Fibroblast of skin of back (primary cell): ENCODE measurements at regions not wholly inside any gene's neighbourhood (a gene's known extent, or its start where the extent isn't known, plus 50 kb on each side); places are given as distances from the start of the nearest gene placed in this dataset.
"Not testable (repeated sequence)": the region's sequence is repeated elsewhere in the genome, so short reads cannot be mapped to it uniquely, and the experiment has no call there.

ENCODE experiments used
- DNase-seq: peaks from one replicate; pipeline ENCODE4 v3.0.0-alpha.2; 2013

DNA sequence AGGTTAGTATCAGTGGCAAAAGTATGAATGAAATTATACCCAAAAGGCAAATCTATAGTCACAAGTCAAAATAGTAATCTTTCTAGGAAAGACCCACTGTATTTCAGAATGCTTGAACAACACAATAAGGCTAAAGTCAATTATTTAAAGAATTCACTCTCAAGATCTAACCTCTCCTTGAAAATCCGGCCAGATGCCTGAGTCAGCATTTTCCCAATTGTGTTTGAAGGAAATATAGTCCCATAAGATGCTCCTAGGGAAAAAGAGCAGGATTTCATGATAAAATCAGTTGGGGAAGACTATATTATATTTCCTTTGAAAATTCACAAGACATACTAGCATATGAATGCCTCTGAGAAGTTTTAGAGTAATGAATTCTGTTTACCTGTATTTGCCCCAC is 1075.0 kb downstream of the GRM8 start:
- DNase-seq = no peak

DNA sequence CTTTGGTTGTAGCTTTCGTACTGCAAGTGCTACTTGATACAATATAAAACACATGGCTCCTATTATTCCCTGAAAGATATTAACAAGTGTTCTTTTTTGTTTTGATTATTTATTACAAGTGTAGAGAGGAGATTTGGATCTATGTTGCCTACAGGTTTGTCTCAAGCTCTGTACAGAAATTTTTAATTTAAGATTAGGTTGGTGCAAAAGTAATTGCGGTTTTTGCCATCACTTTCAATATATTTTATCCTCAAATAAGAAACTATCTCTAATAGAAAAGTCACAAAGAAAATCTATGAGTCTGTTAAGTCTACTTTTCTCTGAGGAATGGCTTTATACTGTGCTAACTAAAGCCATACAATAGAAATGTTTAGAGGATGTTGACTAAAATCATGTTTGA is 1086.1 kb downstream of the GRM8 start:
- DNase-seq = no peak

DNA sequence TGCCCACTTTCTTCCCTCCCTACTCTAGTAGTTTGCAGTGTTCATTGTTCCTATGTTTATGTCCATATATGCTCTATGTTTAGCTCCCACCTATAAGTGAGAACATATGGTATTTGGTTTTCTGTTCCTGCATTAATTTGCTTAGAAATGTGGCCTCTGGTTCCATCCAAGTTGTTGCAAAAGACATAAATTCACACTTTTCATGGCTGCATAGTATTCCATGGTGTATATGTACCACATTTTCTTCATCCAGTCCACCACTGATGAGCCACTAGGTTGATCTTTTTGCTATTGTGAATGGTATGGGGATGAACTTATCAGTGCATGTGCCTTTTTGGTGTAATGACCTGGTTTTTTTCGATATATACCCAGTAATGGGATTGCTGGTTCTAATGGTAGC is 1089.1 kb downstream of the GRM8 start:
- no peak for DNase-seq

DNA sequence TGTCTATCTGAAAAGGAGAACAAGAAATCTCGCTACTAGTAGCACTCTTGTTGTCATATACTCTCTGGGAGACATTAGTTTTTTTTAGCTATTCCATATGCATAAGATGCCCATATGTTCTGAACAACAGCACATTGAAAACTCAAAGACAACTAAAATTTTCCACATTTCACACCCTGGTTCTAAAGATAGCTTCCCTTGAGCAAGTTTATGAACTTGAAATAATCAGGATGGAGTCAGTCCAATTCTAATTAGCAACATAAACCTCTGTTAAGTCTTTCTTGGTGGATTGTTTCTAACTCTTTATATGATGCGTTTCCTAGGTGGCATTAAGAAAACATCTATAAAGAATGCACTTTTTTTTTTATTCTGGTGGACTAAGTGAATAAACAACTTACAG is 1095.3 kb downstream of the GRM8 start:
- DNase-seq = no peak

DNA sequence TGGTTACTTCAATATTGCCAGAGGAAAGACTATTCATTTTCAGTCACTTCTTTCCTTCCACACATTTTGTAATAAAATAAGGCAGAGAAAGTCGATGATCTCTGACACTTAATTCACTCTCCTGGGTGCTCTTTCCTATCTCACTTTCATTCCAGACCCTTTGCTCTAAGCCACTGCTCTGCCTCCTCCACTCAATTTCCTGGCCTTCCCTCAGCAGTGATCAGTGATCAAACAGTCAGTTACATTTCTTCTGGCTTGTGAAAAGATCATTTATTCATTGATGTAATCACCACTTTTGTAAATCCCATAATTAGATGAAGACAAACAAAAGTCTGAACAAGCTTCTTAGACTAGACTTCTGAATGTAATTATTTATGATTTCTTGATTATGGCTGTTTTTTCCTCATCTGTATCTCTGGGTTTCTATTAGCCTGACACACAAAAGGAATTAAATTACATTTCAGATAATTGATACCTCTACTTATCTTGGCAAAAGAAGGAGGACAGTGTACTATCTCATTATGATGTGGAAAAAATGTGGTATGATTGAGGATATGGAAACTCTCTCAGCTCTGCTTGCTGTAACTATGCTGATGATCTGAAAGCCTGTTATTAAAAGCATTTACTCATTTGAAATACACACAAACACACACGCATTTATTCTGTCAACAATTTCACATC is 1102.3 kb downstream of the GRM8 start:
- DNase-seq = no peak

DNA sequence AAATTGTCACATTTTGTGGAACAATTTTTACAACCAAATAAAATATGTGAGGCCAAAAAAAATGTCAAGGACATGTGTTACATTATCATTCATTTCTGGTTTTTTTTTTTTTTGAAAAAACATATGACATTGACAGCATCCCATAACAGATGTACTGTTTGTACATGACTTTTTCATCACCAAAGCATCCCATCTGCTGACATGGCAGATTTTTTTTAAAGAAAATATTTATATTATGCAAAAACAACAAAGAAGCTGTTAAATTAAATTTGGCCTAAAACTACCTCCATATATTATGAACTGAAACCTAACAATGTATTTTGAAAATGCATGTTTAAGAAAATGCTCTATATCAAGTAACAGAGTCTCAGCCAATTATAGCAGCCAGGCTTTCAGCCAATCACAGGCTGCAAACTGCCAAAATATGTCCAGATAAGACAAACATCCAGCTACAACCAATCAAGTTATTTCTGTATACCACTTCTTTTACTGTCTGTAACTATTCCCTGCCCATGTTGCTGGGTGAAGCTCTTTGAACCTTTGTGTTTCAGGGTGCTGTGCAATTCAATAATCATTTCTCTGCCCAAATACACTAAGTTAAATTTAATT is 1111.8 kb downstream of the GRM8 start:
- no peak for DNase-seq

DNA sequence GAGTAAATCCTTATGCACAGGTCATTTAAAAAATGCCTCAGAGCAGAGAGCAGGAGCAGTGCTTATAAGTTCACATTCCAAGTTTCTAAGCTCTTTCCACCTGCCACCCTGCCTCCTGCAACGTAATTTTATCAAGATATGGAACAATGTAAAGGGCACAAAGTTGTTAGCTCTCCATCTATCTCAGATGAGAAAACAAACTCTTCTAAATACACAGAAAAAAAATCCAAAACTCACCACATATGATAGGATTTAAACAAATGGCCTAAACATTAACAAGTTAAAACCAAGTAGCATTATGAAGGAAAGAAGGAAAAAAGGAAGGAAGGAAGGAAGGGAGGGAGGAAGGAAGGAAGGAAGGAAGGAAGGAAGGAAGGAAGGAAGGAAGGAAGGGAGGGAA is 1132.8 kb downstream of the GRM8 start:
- DNase-seq = no peak

DNA sequence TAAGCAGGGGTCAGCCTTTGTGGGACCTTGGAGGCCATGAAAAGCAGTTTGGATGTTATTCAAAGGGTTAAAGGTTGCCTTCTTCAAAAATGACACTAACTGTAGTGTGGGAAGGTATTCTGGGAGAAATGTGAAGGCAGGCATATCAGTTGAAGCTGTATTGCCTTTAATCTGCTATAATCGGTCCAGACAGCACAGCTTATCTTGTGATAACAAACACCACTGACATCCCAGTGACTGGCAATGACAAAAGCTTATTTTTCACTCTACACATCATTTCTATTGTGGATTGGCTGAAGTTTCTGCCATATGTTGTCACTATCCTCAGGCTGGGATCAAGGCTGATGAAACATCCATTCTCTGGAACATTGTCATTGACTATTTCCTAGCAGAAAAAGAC is 1149.2 kb downstream of the GRM8 start:
- no peak for DNase-seq

DNA sequence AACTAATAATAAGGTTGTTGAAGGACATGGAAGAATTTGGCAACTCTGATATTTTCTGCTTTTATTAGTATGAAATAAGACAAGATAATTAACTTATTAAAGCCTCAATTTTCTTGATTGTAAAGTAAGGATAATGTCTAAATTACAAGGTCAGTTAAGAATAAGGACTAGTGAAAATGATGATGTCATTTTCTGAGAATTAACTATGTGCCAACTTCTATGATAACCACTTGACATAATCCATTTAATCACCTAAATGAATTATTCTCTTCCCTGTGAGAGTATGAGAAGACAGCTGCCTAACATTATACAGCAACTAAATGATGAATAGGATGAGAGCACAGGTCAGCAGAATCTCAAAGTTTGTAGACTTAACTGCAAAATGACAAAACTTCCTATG is 1153.4 kb upstream of the POT1 start:
- no peak for DNase-seq

DNA sequence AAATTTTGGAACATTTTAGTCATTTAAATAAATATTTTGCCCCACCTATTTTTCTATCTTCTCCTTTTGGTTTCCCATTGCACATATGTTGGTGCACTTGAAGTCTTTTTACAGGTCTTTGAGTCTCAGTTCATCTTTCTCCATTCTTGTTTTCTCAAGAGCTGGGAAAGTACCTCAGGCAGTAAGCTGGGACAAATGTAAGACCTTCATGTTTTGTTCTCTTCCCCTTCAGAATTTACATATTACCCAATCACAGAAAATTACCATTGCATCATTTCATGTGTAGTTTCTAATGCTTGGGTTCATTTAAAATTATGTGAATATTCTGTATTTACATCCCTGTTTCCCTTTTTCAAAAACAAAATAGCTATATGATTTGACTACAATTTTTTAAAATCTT is 1150.0 kb upstream of the POT1 start:
- no peak for DNase-seq

DNA sequence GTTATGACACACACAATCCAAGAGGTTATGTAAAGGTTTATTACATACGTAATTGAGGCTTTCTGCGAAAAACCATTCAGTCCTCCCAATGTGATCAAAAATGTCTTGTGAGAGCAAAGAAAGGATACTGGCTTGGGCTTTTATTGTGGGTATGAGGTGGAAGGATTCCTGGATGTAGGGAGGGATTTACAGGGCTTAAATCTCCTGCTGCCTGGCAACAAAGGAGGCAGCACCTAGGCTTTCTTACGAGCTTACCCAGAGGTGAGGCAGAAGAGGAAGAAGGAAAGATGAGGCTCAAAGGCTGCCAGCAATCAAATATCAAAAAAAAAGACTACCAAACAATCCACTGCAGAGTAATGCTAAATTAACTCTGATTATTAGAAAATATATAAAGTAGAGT is 1149.5 kb upstream of the POT1 start:
- no peak for DNase-seq

DNA sequence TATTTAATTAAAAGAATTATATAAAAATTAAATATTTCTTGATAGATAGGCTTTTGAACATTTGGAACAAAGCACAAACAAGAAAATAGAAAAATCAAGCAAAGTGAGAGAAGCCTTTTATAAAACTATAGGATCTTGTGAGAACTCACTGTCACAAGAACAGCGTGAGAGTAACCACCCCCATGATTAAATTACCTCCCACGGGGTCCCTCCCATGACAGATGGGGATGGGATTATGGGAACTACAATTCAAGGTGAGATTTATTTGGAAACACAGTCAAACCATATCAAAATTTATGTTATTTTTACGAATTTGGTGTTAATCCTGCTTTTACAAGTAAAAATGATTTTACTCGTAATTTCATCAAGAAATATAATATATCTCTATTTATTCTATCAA is 1136.1 kb upstream of the POT1 start:
- no peak for DNase-seq

DNA sequence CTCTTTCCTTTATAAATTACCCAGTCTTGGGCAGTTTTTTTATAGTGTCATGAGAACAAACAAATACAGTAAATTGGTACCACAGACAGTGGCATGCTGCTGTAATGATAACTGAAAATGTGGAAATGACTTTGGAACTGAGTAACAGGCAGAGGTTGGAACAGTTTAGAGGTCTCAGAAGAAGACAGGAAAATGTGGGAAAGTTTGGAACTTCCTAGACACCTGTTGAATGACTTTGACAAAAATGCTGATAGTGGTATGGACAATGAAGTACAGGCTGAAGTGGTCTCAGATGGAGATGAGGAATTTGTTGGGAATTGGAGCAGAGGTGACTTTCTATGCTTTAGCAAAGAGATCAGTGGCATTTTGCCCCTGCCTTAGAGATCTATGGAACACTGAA is 1128.4 kb upstream of the POT1 start:
- no peak for DNase-seq

DNA sequence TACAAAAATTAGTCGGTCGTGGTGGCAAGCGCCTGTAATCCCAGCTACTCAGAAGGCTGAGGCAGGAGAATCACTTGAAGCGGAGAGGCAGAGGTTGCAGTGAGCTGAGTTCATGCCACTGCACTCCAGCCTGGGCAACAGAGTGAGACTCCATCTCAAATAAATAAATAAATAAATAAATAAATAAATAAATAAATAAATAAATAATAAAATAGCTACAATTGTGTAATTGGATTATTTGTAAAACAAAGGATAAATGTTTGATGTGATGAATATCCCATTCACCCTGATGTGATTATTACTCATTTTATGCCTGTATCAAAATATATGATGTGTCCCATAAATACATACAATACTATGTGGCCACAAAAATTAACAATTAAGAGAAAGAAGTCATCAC is 1127.0 kb upstream of the POT1 start:
- not testable (repeated sequence) for DNase-seq

DNA sequence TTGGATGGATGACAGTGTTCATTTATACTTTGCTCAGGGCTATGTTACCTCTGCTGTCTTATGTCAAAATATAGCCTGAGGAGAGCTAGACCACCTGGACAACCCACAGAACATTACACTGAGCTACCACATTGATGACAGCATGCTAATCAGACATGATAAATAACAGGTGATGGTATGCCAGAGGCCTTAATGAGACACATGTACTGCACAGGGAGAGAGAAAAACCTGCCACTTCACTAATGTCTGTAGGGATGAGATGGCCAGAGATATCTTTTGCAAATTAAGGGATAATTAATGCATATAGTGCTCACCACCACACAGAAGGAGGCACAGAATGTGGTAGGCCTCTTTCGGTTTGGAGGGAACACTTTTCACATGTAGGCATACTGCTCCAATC is 1122.6 kb upstream of the POT1 start:
- DNase-seq = no peak

DNA sequence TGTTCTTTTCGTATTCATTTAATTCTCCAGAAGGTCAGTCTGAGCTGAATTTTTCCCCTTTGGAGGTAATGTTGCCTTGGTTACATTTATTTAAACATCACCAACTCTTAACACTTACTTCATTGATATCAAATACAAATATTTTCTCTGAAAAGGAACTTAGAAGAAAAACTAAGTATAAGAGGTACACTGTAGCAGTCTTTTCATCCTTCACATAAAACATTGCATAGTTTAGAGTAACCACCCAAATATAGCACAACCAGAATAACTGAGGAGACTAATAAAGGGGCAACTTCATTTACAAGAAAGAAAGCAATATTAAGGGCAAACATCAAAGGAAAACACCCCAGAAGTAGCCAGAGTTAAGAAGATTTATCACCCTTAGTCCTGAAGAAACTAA is 1115.0 kb upstream of the POT1 start:
- DNase-seq = no peak

DNA sequence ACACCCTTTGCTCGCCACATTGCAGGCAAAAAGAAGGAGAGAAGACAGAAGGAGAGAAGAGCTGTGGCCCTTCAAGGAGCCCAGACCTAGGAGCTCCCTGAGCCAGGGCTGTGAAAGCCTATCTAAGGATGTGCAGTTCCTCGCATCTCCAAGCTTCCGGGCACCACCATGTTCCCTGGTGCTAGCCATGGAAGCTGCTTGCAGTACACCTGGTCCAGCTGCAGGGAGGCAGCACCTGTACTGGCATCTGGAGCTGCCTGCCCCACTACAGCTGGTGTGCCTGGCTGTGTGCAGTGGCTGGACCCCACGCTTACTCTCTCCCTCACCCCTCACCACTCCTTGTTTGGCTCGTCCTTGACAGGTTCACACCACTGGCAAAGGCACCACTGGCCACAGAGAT is 1111.8 kb upstream of the POT1 start:
- no peak for DNase-seq

DNA sequence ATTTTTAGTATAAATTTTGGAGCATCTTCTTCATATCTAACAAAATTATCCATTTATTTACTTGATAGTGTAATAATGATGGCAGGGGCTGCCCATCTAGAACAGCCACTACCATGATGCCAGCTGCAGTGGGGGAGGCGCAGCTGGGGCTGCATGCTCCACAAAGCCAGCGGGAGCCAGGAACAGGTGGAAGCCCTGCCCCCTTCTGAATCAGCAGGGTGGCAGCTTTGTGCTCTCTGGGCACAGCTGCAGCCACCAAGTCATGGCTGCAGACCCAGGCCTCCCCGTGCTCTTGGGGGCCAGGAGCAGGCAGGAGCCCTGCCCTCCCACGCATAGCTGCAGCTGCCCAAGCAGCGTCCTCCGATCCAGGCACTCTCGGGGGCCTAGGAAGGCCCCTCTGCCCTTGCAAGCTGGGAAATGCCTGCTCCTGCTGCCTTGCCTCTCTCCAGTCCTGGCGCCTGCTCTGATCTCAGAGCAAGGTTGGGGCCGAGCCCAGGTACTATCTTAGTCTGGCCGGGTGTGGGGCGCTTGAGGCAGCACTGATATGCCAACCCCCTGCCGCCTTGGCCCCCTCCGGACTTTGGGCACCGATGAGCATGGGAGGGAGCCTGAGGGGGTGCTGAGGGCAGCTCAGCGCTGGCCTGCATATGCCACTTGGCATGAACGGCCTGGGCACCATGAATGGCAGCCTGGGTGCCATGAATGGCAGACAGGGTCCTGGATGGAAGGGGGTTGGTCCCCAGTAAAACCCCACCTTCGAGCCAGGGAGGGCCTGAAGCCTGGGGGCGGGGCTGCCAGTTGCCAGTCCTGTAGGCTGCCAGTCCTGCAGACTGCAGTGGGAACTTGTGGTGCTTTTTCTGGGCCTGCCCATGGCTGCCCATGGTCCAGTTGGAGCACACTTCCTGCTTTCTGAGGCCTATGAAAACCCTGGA is 1110.8 kb upstream of the POT1 start:
- DNase-seq = no peak

DNA sequence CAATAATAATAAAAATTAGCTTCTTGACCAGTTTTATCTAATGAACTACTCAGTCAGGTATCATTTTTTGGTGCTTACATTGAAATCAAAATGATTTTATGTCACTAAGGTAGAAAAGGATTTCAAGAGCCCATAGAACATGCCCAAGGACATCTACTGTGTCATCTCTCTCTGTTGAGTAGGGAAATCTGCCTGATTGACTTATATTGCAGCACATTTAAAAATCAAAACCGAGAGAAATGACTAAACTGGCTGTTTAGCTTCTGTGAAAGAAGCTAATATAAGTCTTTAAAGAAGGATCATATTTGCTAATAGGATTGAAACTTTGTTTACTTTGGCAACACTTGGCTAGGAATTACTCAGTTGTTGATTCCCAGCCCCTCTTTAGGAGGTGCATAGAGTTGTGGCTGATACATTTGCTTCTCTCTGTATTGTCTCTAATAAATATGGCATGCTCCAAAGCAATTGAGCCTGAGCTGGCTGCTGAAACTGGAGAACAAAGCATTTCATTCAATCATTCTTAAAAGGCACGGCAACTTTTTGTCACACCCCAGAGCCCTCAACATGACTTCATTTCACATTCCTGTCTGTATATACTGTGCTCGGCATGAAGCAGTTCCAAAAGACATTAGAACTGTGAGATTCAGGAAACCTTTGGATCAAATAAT is 1096.9 kb upstream of the POT1 start:
- peak; percentile 9 for DNase-seq

DNA sequence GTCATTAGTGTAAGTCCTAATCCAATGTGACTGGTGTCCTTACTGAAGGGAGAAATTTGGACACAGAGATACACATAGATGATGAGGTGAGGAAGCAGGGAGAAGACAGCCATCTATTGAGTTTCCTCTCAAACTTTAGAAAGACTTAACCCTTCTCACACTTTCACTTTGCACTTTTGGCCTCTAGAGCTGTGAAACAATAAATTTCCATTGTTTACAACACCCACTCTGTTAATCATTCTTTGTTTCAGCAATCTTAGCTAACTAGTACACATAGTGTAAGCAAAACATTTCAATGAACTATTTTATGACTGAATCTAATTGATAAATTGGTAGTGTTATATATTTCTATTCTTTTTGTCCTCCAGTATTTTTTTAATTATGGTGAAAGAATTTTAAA is 1092.8 kb upstream of the POT1 start:
- no peak for DNase-seq

DNA sequence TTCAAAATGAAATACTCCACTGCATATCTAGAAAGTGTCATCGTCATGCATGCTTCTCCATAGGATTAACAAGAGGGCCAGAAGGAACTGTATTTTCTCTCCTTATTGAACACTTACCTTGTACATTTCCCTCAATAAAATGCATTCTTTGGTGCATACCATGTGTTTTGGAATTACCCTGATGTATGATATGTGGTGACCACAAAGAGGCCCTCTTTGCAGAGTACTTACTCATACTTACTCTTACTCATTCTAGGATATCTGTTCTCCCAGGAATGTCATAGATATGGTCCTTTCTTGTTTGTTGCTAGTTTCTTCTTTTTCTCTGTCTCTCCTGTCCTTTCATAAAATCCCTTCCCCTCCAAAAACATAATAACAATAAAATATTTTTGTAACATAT is 1087.1 kb upstream of the POT1 start:
- DNase-seq = peak; percentile 20

DNA sequence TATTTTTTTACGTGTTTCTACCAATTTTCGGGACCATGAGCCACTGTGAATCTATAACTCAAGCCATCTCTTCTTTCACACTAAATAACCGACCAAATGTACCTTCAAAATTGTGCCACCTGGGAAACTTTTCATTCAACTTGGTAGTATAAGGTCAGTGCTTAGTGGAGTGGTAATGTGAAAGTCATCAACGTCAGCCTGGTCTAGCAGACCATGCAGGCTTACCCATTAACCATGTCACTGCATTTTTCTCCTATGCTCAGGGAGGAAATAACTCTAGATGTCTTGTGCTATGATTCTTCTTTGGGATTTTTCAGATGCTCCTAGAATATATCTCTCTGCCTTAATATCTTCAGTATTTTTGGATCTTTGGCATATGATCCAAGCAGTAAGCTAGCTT is 1075.4 kb upstream of the POT1 start:
- no peak for DNase-seq

DNA sequence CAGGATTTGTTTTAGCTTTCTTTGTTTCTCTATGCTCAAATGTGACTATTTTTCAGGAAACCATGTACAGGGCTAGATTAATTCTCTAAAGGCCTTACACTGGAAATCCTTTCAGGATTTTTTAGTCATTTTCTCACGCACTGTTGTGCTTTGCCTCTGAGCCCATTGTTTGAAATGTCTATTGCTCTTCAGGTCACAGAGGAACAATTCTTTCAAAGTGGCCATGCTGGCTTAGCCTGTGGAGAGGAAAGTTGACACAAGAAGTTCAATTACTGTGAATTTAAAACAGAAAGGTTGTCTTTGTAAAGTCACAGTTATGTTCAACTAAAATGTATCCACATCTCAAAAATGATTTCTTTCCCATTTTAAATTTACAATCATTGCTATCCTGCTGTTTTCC is 1071.7 kb upstream of the POT1 start:
- no peak for DNase-seq
